ENCODE measurements at regions not wholly inside any gene's neighbourhood (a gene's known extent, or its start where the extent isn't known, plus 50 kb on each side); places are given as distances from the start of the nearest gene placed in this dataset.

DNA sequence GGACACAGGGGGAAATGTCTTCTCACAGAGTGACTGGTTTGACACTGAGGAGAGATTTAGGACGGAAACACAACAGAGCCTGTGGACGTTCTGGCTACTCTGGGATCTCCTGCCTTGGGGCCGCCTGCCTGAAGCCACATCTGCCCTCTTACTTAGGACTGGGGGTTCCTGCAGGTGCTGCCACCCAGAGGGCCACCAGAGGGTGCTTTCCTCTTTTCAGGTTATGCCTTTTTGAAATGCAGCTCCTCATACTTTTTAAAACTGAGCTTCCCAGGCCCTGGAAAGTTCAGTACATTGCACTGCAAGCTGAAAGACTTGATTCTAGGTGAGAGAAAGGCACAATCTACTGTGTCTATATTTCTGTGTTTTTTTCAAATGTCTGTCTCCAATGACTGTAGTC, 92.2 kb upstream of the PGRMC2 start:
- H3K18ac ChIP-seq (ENCODE audit: low read length): peak overlapping the region; percentile 11
- no peak overlapping the region for H4K8ac ChIP-seq (ENCODE audit: low read depth, low read length)
- DNase-seq (ENCODE audit: low spot score): no peak
- no peak overlapping the region for H2AFZ ChIP-seq (ENCODE audit: low read length)
- H2AK5ac ChIP-seq (ENCODE audit: low read depth, low read length): no peak overlapping the region
- no peak overlapping the region for H2BK5ac ChIP-seq (ENCODE audit: low read length)
- no peaks in the 10 kb centered on the region for H3K4me1 ChIP-seq (ENCODE audit: control insufficient read depth in 2 of 2, insufficient read depth in 1 of 2, low read depth in 1 of 2, low read length in 2 of 2)
- H3K79me1 ChIP-seq (ENCODE audit: low read depth, low read length): no peaks in the 10 kb centered on the region
- H2BK15ac ChIP-seq (ENCODE audit: low read length): no peak overlapping the region
- peaks cover 4 to 6% of the 10 kb centered on the region in 2 donors for H3K9me3 ChIP-seq (replicated peaks in 1 of 2; ENCODE audit: control insufficient read depth in 2 of 2, insufficient read depth in 1 of 2, low read depth in 1 of 2, low read length in 2 of 2)
- H3K14ac ChIP-seq (ENCODE audit: low read length): no peak overlapping the region
- no peaks in the 10 kb centered on the region for H3K27me3 ChIP-seq (ENCODE audit: control insufficient read depth in 3 of 3, insufficient read depth in 3 of 3, low read depth in 1 of 3, low read length in 3 of 3)
- no peak overlapping the region for H3K4ac ChIP-seq (ENCODE audit: low read length)
- no peaks in the 10 kb centered on the region for H3K36me3 ChIP-seq (replicated peaks in 1 of 2; ENCODE audit: control insufficient read depth in 2 of 2, insufficient read depth in 2 of 2, low read length in 2 of 2)
- H4K91ac ChIP-seq (ENCODE audit: low read depth, low read length, poor library complexity): no peak overlapping the region
- H3K23ac ChIP-seq (ENCODE audit: low read depth, low read length, poor library complexity): no peak overlapping the region
- WGBS, 2 donors (ENCODE audit: extremely low coverage in 2 of 2, insufficient read length in 2 of 2, insufficient replicate concordance in 1 of 2): no CpG with 5 or more reads among the region's 3 CpGs
- no peak overlapping the region for H2BK12ac ChIP-seq (ENCODE audit: low read length)
- no peak overlapping the region for H3K4me3 ChIP-seq (ENCODE audit: low read length in 2 of 2)
- H3K27ac ChIP-seq (replicated peaks; ENCODE audit: low read length): no peak overlapping the region
- H2BK120ac ChIP-seq (ENCODE audit: low read depth, low read length): no peak overlapping the region
- H3K4me2 ChIP-seq (ENCODE audit: insufficient read depth, low read length, poor library complexity, severe bottlenecking): no peak overlapping the region
- H3K9ac ChIP-seq (ENCODE audit: low read depth, low read length, poor library complexity): no peak overlapping the region

DNA sequence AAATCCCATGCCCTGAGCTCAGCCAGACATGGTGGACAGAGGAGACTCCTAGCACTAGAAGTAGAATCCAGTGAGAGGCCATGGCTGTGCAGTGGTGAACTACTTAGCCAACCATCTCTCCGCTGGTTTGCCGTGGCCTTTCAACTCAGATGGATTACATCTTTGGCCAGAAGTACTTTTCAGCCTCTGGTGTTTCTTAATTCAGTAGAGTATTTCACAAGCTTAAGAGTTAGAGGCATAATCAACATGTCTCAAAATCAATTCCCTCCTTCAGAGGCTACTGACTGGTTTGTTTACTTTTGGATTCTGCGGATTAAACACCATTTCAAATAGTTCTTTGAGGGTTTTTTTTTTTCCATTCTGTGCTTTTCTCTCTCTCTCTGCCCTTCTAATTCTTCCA, 91.1 kb upstream of the PGRMC2 start:
- Histone ChIP-seq H3K4me1 (ENCODE audit: control insufficient read depth in 2 of 2, insufficient read depth in 1 of 2, low read depth in 1 of 2, low read length in 2 of 2) (no peaks in the 10 kb centered on the region), H2BK15ac (ENCODE audit: low read length) (no peak overlapping the region), H3K4me3 (ENCODE audit: low read length in 2 of 2) (no peak overlapping the region), H3K4me2 (ENCODE audit: insufficient read depth, low read length, poor library complexity, severe bottlenecking) (no peak overlapping the region), H4K91ac (ENCODE audit: low read depth, low read length, poor library complexity) (no peak overlapping the region), H3K23ac (ENCODE audit: low read depth, low read length, poor library complexity) (no peak overlapping the region), H2BK12ac (ENCODE audit: low read length) (no peak overlapping the region), H3K9ac (ENCODE audit: low read depth, low read length, poor library complexity) (no peak overlapping the region), H3K27ac (replicated peaks; ENCODE audit: low read length) (no peak overlapping the region), H2AK5ac (ENCODE audit: low read depth, low read length) (no peak overlapping the region), H2BK5ac (ENCODE audit: low read length) (no peak overlapping the region), H2AFZ (ENCODE audit: low read length) (no peak overlapping the region), H3K14ac (ENCODE audit: low read length) (no peak overlapping the region), H2BK120ac (ENCODE audit: low read depth, low read length) (no peak overlapping the region), H4K8ac (ENCODE audit: low read depth, low read length) (no peak overlapping the region), H3K79me1 (ENCODE audit: low read depth, low read length) (no peaks in the 10 kb centered on the region), H3K18ac (ENCODE audit: low read length) (no peak overlapping the region), H3K36me3 (replicated peaks in 1 of 2; ENCODE audit: control insufficient read depth in 2 of 2, insufficient read depth in 2 of 2, low read length in 2 of 2) (no peaks in the 10 kb centered on the region), H3K27me3 (ENCODE audit: control insufficient read depth in 3 of 3, insufficient read depth in 3 of 3, low read depth in 1 of 3, low read length in 3 of 3) (no peaks in the 10 kb centered on the region), H3K4ac (ENCODE audit: low read length) (no peak overlapping the region), H3K9me3 (replicated peaks in 1 of 2; ENCODE audit: control insufficient read depth in 2 of 2, insufficient read depth in 1 of 2, low read depth in 1 of 2, low read length in 2 of 2) (peaks cover 4 to 6% of the 10 kb centered on the region in 2 donors)
- WGBS, 2 donors (ENCODE audit: extremely low coverage in 2 of 2, insufficient read length in 2 of 2, insufficient replicate concordance in 1 of 2): no CpG with 5 or more reads among the region's 3 CpGs
- no peak for DNase-seq (ENCODE audit: low spot score)

DNA sequence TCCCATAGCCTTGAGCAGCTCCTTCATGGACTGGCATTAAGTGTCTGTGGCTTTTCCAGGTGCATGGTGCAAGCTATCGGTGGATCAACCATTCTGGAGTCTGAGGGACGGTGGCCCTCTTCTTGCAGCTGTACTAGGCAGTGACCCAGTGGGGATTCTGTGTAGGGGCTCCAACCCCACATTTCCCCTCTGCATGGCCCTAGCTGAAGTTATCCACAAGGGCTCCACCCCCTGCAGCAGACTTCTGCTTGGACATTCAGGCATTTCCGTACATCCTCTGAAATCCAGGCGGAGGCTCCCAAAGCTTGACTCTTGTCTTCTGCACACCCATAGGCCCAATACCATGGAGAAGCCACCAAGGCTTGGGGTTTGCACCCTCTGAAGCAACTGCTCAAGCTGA, 89.3 kb upstream of the PGRMC2 start:
- Histone ChIP-seq H3K9ac (ENCODE audit: low read depth, low read length, poor library complexity) (no peak overlapping the region), H3K18ac (ENCODE audit: low read length) (no peak overlapping the region), H3K4ac (ENCODE audit: low read length) (no peak overlapping the region), H2BK12ac (ENCODE audit: low read length) (no peak overlapping the region), H2BK120ac (ENCODE audit: low read depth, low read length) (no peak overlapping the region), H3K27ac (replicated peaks; ENCODE audit: low read length) (no peak overlapping the region), H3K4me3 (ENCODE audit: low read length in 2 of 2) (no peak overlapping the region), H4K8ac (ENCODE audit: low read depth, low read length) (no peak overlapping the region), H2AK5ac (ENCODE audit: low read depth, low read length) (no peak overlapping the region), H2BK5ac (ENCODE audit: low read length) (no peak overlapping the region), H2BK15ac (ENCODE audit: low read length) (no peak overlapping the region), H4K91ac (ENCODE audit: low read depth, low read length, poor library complexity) (no peak overlapping the region), H3K79me1 (ENCODE audit: low read depth, low read length) (no peaks in the 10 kb centered on the region), H3K9me3 (replicated peaks in 1 of 2; ENCODE audit: control insufficient read depth in 2 of 2, insufficient read depth in 1 of 2, low read depth in 1 of 2, low read length in 2 of 2) (peaks cover 4 to 6% of the 10 kb centered on the region in 2 donors), H3K4me1 (ENCODE audit: control insufficient read depth in 2 of 2, insufficient read depth in 1 of 2, low read depth in 1 of 2, low read length in 2 of 2) (no peaks in the 10 kb centered on the region), H2AFZ (ENCODE audit: low read length) (no peak overlapping the region), H3K4me2 (ENCODE audit: insufficient read depth, low read length, poor library complexity, severe bottlenecking) (no peak overlapping the region), H3K23ac (ENCODE audit: low read depth, low read length, poor library complexity) (no peak overlapping the region), H3K27me3 (ENCODE audit: control insufficient read depth in 3 of 3, insufficient read depth in 3 of 3, low read depth in 1 of 3, low read length in 3 of 3) (no peaks in the 10 kb centered on the region), H3K14ac (ENCODE audit: low read length) (no peak overlapping the region), H3K36me3 (replicated peaks in 1 of 2; ENCODE audit: control insufficient read depth in 2 of 2, insufficient read depth in 2 of 2, low read length in 2 of 2) (no peaks in the 10 kb centered on the region)
- no CpG with 5 or more reads among the region's 4 CpGs for WGBS, 2 donors (ENCODE audit: extremely low coverage in 2 of 2, insufficient read length in 2 of 2, insufficient replicate concordance in 1 of 2)
- DNase-seq (ENCODE audit: low spot score): no peak

DNA sequence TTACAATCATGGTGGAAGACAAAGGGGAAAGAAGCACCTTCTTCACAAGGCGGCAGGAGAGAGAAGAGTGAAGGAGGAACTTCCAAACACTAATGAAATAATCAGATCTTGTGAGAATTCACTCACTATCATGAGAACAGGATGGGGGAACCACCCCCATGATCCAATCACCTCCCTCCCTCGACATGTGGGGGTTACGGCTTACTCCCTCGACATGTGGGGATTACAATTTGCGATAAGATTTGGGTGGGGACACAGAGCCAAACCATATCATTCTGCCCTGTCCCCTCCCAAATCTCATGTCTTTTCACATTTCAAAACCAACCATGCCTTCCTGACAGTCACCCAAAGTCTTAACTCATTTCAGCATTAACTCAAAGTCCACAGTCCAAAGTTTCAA, 88.7 kb upstream of the PGRMC2 start:
- H3K27me3 ChIP-seq (ENCODE audit: control insufficient read depth in 3 of 3, insufficient read depth in 3 of 3, low read depth in 1 of 3, low read length in 3 of 3): no peaks in the 10 kb centered on the region
- no peaks in the 10 kb centered on the region for H3K36me3 ChIP-seq (replicated peaks in 1 of 2; ENCODE audit: control insufficient read depth in 2 of 2, insufficient read depth in 2 of 2, low read length in 2 of 2)
- no peak overlapping the region for H3K27ac ChIP-seq (replicated peaks; ENCODE audit: low read length)
- H3K79me1 ChIP-seq (ENCODE audit: low read depth, low read length): no peaks in the 10 kb centered on the region
- WGBS, 2 donors (ENCODE audit: extremely low coverage in 2 of 2, insufficient read length in 2 of 2, insufficient replicate concordance in 1 of 2): no CpG with 5 or more reads among the region's 5 CpGs
- no peak for DNase-seq (ENCODE audit: low spot score)
- no peak overlapping the region for H4K91ac ChIP-seq (ENCODE audit: low read depth, low read length, poor library complexity)
- H2AK5ac ChIP-seq (ENCODE audit: low read depth, low read length): no peak overlapping the region
- H3K23ac ChIP-seq (ENCODE audit: low read depth, low read length, poor library complexity): no peak overlapping the region
- H3K14ac ChIP-seq (ENCODE audit: low read length): no peak overlapping the region
- no peak overlapping the region for H4K8ac ChIP-seq (ENCODE audit: low read depth, low read length)
- H3K4ac ChIP-seq (ENCODE audit: low read length): no peak overlapping the region
- H3K9me3 ChIP-seq (replicated peaks in 1 of 2; ENCODE audit: control insufficient read depth in 2 of 2, insufficient read depth in 1 of 2, low read depth in 1 of 2, low read length in 2 of 2): peaks cover 4 to 6% of the 10 kb centered on the region in 2 donors
- no peak overlapping the region for H3K4me3 ChIP-seq (ENCODE audit: low read length in 2 of 2)
- no peak overlapping the region for H2BK120ac ChIP-seq (ENCODE audit: low read depth, low read length)
- no peak overlapping the region for H2BK5ac ChIP-seq (ENCODE audit: low read length)
- H2AFZ ChIP-seq (ENCODE audit: low read length): no peak overlapping the region
- H3K4me1 ChIP-seq (ENCODE audit: control insufficient read depth in 2 of 2, insufficient read depth in 1 of 2, low read depth in 1 of 2, low read length in 2 of 2): no peaks in the 10 kb centered on the region
- H3K18ac ChIP-seq (ENCODE audit: low read length): no peak overlapping the region
- H2BK15ac ChIP-seq (ENCODE audit: low read length): no peak overlapping the region
- H3K9ac ChIP-seq (ENCODE audit: low read depth, low read length, poor library complexity): no peak overlapping the region
- no peak overlapping the region for H3K4me2 ChIP-seq (ENCODE audit: insufficient read depth, low read length, poor library complexity, severe bottlenecking)
- H2BK12ac ChIP-seq (ENCODE audit: low read length): no peak overlapping the region

All from neuronal stem cell (in vitro differentiated cells).